ENCODE measurements at regions not wholly inside any gene's neighbourhood (a gene's known extent, or its start where the extent isn't known, plus 50 kb on each side); places are given as distances from the start of the nearest gene placed in this dataset.

DNA sequence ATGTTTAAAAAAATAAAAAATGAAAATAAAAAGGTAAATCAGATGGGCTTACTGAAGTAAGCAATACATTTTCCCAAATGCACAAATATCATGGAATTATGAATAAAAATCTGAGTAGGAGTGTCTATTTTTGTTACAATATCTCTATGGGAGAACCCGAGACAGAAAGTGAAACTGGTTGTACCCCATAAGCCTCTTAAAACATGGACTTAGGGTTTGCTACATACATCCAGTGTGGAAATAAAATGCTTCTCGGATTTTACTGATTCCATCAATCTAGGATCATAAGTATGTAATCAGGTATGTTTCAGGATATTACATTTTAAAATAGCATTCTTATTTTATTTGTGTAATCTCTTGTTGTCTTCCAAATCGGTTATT, 177.8 kb upstream of the CDIN1 start:
- Mint-ChIP-seq H3K36me3 (ENCODE audit: insufficient read depth, unreplicated experiment) (peaks cover 4% of the 10 kb centered on the region), H3K27ac (ENCODE audit: unreplicated experiment) (no peak overlapping the region), H3K9me3 (ENCODE audit: low read depth, unreplicated experiment) (no peaks in the 10 kb centered on the region), H3K4me1 (ENCODE audit: low read depth, unreplicated experiment) (no peaks in the 10 kb centered on the region), H3K27me3 (ENCODE audit: unreplicated experiment) (no peaks in the 10 kb centered on the region), H3K4me3 (ENCODE audit: low read depth, unreplicated experiment) (no peak overlapping the region)
- CTCF ChIA-PET, result no interaction called here
- no TSS peak for BruUV-seq (replicated peaks)
- intact Hi-C loops (cut with micrococcal nuclease; ENCODE audit: unreplicated experiment), result no loop called here
- DNase-seq, result no peak
- TF ChIP-seq, protein P1, sequence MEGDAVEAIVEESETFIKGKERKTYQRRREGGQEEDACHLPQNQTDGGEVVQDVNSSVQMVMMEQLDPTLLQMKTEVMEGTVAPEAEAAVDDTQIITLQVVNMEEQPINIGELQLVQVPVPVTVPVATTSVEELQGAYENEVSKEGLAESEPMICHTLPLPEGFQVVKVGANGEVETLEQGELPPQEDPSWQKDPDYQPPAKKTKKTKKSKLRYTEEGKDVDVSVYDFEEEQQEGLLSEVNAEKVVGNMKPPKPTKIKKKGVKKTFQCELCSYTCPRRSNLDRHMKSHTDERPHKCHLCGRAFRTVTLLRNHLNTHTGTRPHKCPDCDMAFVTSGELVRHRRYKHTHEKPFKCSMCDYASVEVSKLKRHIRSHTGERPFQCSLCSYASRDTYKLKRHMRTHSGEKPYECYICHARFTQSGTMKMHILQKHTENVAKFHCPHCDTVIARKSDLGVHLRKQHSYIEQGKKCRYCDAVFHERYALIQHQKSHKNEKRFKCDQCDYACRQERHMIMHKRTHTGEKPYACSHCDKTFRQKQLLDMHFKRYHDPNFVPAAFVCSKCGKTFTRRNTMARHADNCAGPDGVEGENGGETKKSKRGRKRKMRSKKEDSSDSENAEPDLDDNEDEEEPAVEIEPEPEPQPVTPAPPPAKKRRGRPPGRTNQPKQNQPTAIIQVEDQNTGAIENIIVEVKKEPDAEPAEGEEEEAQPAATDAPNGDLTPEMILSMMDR (IDR thresholded peaks at IDR 0.05; ENCODE audit: unreplicated experiment), result no peak

DNA sequence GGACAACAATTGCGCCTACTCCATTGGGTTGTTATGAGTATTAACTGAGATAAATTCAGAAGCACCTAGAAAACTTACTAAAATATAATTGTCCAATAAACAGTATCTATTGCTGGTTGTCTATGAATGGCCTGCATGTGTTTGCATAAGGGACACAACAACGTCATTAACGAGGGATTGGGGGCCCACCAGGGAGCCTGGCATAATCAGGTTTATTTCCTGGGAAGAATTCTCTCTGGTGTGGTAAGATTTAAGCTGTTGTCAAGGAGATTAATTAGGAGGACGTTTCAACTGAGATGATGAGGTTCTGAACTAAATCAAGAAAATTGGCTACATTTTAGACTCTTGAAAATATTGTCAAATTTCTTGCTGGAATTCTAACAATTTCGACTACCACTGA, 176.1 kb upstream of the CDIN1 start:
- Mint-ChIP-seq H3K27me3 (ENCODE audit: unreplicated experiment) (no peaks in the 10 kb centered on the region), H3K4me1 (ENCODE audit: low read depth, unreplicated experiment) (no peaks in the 10 kb centered on the region), H3K27ac (ENCODE audit: unreplicated experiment) (no peak overlapping the region), H3K4me3 (ENCODE audit: low read depth, unreplicated experiment) (no peak overlapping the region), H3K9me3 (ENCODE audit: low read depth, unreplicated experiment) (no peaks in the 10 kb centered on the region), H3K36me3 (ENCODE audit: insufficient read depth, unreplicated experiment) (peaks cover 4% of the 10 kb centered on the region)
- intact Hi-C loops (cut with micrococcal nuclease; ENCODE audit: unreplicated experiment), result no loop called here
- no TSS peak for BruUV-seq (replicated peaks)
- TF ChIP-seq, protein P1 (IDR thresholded peaks at IDR 0.05; ENCODE audit: unreplicated experiment), result no peak
- DNase-seq, result no peak
- CTCF ChIA-PET, result no interaction called here

DNA sequence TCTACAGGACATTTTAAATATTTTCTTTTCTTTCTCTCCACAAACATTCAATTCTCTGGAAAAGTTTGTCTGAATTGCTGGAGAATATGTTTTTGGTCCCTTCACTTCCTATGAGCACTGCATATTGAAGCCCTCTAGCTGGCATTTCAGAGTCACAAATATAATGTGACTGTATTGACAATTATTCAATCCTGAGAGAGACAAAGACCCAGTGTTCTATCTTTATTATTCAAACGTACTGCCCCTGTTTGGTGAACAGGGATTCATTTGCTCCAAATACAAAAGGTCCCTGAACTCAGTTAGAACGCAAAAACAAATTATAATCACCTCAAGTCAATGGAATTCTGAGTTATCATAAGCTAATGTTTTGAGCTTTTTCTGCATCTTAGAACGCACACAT, 173.1 kb upstream of the CDIN1 start:
- Mint-ChIP-seq H3K9me3 (ENCODE audit: low read depth, unreplicated experiment) (no peaks in the 10 kb centered on the region), H3K27me3 (ENCODE audit: unreplicated experiment) (no peaks in the 10 kb centered on the region), H3K4me3 (ENCODE audit: low read depth, unreplicated experiment) (no peak overlapping the region), H3K36me3 (ENCODE audit: insufficient read depth, unreplicated experiment) (no peaks in the 10 kb centered on the region), H3K4me1 (ENCODE audit: low read depth, unreplicated experiment) (no peaks in the 10 kb centered on the region), H3K27ac (ENCODE audit: unreplicated experiment) (no peak overlapping the region)
- CTCF ChIA-PET, result no interaction called here
- TF ChIP-seq, protein P1 (IDR thresholded peaks at IDR 0.05; ENCODE audit: unreplicated experiment), result no peak
- BruUV-seq (replicated peaks), result no TSS peak
- intact Hi-C loops (cut with micrococcal nuclease; ENCODE audit: unreplicated experiment), result no loop called here
- no peak for DNase-seq

DNA sequence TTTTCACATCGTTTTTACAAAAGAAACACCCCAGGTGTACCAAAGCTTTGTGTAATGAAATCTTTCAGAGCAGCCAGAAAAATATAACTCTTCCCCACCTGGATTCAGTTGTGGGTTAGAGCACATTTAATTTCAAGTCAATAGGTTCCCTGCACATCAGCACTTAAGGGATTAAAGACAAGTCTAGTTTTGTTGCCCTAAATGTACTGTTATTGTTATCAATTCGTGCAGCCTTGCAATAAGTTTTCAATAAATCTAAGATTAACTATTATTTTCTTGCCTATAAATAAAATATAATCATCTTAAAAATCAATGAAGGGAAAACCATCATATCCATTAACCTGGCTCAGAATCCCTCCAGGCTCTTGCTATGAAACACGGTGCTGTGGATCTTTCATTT, 172.5 kb upstream of the CDIN1 start:
- no peak overlapping the region for H3K27ac Mint-ChIP-seq (ENCODE audit: unreplicated experiment)
- intact Hi-C loops (cut with micrococcal nuclease; ENCODE audit: unreplicated experiment), result no loop called here
- H3K4me1 Mint-ChIP-seq (ENCODE audit: low read depth, unreplicated experiment), result no peaks in the 10 kb centered on the region
- H3K27me3 Mint-ChIP-seq (ENCODE audit: unreplicated experiment), result no peaks in the 10 kb centered on the region
- CTCF ChIA-PET, result no interaction called here
- no peaks in the 10 kb centered on the region for H3K36me3 Mint-ChIP-seq (ENCODE audit: insufficient read depth, unreplicated experiment)
- TF ChIP-seq, protein P1 (IDR thresholded peaks at IDR 0.05; ENCODE audit: unreplicated experiment), result no peak
- H3K9me3 Mint-ChIP-seq (ENCODE audit: low read depth, unreplicated experiment), result no peaks in the 10 kb centered on the region
- no peak for DNase-seq
- no TSS peak for BruUV-seq (replicated peaks)
- H3K4me3 Mint-ChIP-seq (ENCODE audit: low read depth, unreplicated experiment), result no peak overlapping the region

DNA sequence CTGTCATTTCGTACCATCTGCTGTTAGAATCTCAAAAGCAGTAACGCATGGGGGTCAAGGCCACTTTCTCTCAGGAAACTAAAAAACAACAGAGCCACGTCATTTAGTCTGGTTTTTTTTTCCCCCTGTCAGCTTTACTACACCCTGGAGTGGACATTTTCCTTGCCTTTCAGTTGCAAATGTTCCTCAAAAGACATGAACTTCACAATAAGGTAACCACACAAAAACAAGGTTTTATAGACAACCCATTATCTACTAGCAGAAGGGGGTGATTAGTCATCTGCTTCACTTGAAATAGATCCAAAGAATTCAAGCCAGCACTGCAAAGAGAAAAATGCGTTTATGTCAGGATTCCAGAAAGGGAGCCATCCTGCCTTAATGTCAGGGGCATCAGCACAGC, 171.8 kb upstream of the CDIN1 start:
- DNase-seq, result no peak
- no peaks in the 10 kb centered on the region for H3K36me3 Mint-ChIP-seq (ENCODE audit: insufficient read depth, unreplicated experiment)
- H3K27ac Mint-ChIP-seq (ENCODE audit: unreplicated experiment), result no peak overlapping the region
- H3K9me3 Mint-ChIP-seq (ENCODE audit: low read depth, unreplicated experiment), result no peaks in the 10 kb centered on the region
- intact Hi-C loops (cut with micrococcal nuclease; ENCODE audit: unreplicated experiment), result no loop called here
- TF ChIP-seq, protein P1 (IDR thresholded peaks at IDR 0.05; ENCODE audit: unreplicated experiment), result no peak
- H3K4me1 Mint-ChIP-seq (ENCODE audit: low read depth, unreplicated experiment), result no peaks in the 10 kb centered on the region
- BruUV-seq (replicated peaks), result no TSS peak
- no peaks in the 10 kb centered on the region for H3K27me3 Mint-ChIP-seq (ENCODE audit: unreplicated experiment)
- no peak overlapping the region for H3K4me3 Mint-ChIP-seq (ENCODE audit: low read depth, unreplicated experiment)
- CTCF ChIA-PET, result no interaction called here

Data from Calu3 (cell line).